ENCODE measurements at regions not wholly inside any gene's neighbourhood (a gene's known extent, or its start where the extent isn't known, plus 50 kb on each side); places are given as distances from the start of the nearest gene placed in this dataset.

GRCh38 chr16:7246578-7246977, 86.1 kb upstream of the RBFOX1 start:
- no peak for TF ChIP-seq CTCF (IDR thresholded peaks at IDR 0.05; ENCODE audit: extremely low read depth in 1 of 2, insufficient read depth in 1 of 2, low read depth in 1 of 2, low read length in 2 of 2)
- no peak for TF ChIP-seq MYC (IDR thresholded peaks at IDR 0.05; ENCODE audit: low read depth, low read length)
- TF ChIP-seq POLR2A (IDR thresholded peaks at IDR 0.05; ENCODE audit: low read depth, low read length), result no peak
- no peak for TF ChIP-seq EZH2 (IDR thresholded peaks at IDR 0.05; ENCODE audit: borderline replicate concordance, low read depth, low read length, severe bottlenecking)
